ENCODE measurements at regions not wholly inside any gene's neighbourhood (a gene's known extent, or its start where the extent isn't known, plus 50 kb on each side); places are given as distances from the start of the nearest gene placed in this dataset.

- Histone ChIP-seq H3K4me1 (ENCODE audit: control insufficient read depth, insufficient read depth, low read length) (no peaks in the 10 kb centered on the region), H3K9me3 (ENCODE audit: control insufficient read depth, insufficient read depth, low read length) (no peaks in the 10 kb centered on the region), H3K27ac (ENCODE audit: low read length) (no peak overlapping the region), H3K36me3 (ENCODE audit: control insufficient read depth, insufficient read depth, low read length) (no peaks in the 10 kb centered on the region), H3K4me3 (ENCODE audit: low read length) (no peak overlapping the region), H3K27me3 (ENCODE audit: control insufficient read depth, insufficient read depth, low read length) (no peaks in the 10 kb centered on the region)
- Mint-ChIP-seq H3K27me3 (ENCODE audit: low read depth in 2 of 2) (no peaks in the 10 kb centered on the region), H3K9me3 (peaks cover 3 to 10% of the 10 kb centered on the region in 2 donors), H3K4me3 (no peak overlapping the region), H3K4me1 (no peaks in the 10 kb centered on the region), H3K27ac (no peak overlapping the region), H3K36me3 (no peaks in the 10 kb centered on the region)
- ATAC-seq (no peak), DNase-seq (no peak)
- 79% methylated on average over 3 of the region's 5 CpGs for WGBS (ENCODE audit: insufficient coverage)
- intact Hi-C loops (cut with micrococcal nuclease), result no loop called here
- TF ChIP-seq CTCF (IDR thresholded peaks at IDR 0.05), result no peak
These were observed 392.9 kb downstream of the GJA1 start for GRCh38 chr6:121828146-121828886.

GRCh38 chr6:121830736-121831135, 395.3 kb downstream of the GJA1 start:
- no peaks in the 10 kb centered on the region for H3K27me3 Mint-ChIP-seq (ENCODE audit: low read depth in 2 of 2)
- no peaks in the 10 kb centered on the region for H3K4me1 Mint-ChIP-seq
- no peak overlapping the region for H3K27ac Mint-ChIP-seq
- TF ChIP-seq CTCF (IDR thresholded peaks at IDR 0.05), result no peak
- Histone ChIP-seq H3K36me3 (ENCODE audit: control insufficient read depth, insufficient read depth, low read length) (no peaks in the 10 kb centered on the region), H3K27me3 (ENCODE audit: control insufficient read depth, insufficient read depth, low read length) (no peaks in the 10 kb centered on the region), H3K9me3 (ENCODE audit: control insufficient read depth, insufficient read depth, low read length) (no peaks in the 10 kb centered on the region), H3K27ac (ENCODE audit: low read length) (no peak overlapping the region), H3K4me1 (ENCODE audit: control insufficient read depth, insufficient read depth, low read length) (no peaks in the 10 kb centered on the region), H3K4me3 (ENCODE audit: low read length) (no peak overlapping the region)
- peaks cover 7% of the 10 kb centered on the region for H3K36me3 Mint-ChIP-seq
- H3K9me3 Mint-ChIP-seq, result peaks cover 14 to 19% of the 10 kb centered on the region in 2 donors
- no peak overlapping the region for H3K4me3 Mint-ChIP-seq
- ATAC-seq, result no peak
- DNase-seq, result no peak
- intact Hi-C loops (cut with micrococcal nuclease), result no loop called here
- WGBS (ENCODE audit: insufficient coverage), result 94% methylated on average over 1 of the region's 1 CpG

GRCh38 chr6:121835662-121836061, 400.2 kb downstream of the GJA1 start:
- Mint-ChIP-seq H3K36me3 (peaks cover 7% of the 10 kb centered on the region), H3K4me1 (peaks cover 5% of the 10 kb centered on the region in 2 donors), H3K4me3 (no peak overlapping the region), H3K9me3 (peaks cover 12 to 14% of the 10 kb centered on the region in 2 donors), H3K27ac (no peak overlapping the region), H3K27me3 (ENCODE audit: low read depth in 2 of 2) (no peaks in the 10 kb centered on the region)
- Histone ChIP-seq H3K9me3 (ENCODE audit: control insufficient read depth, insufficient read depth, low read length) (no peaks in the 10 kb centered on the region), H3K27ac (ENCODE audit: low read length) (no peak overlapping the region), H3K27me3 (ENCODE audit: control insufficient read depth, insufficient read depth, low read length) (no peaks in the 10 kb centered on the region), H3K4me3 (ENCODE audit: low read length) (no peak overlapping the region), H3K36me3 (ENCODE audit: control insufficient read depth, insufficient read depth, low read length) (no peaks in the 10 kb centered on the region), H3K4me1 (ENCODE audit: control insufficient read depth, insufficient read depth, low read length) (no peaks in the 10 kb centered on the region)
- DNase-seq (no peak), ATAC-seq (no peak)
- no peak for TF ChIP-seq CTCF (IDR thresholded peaks at IDR 0.05)
- intact Hi-C loops (cut with micrococcal nuclease), result no loop called here
- WGBS (ENCODE audit: insufficient coverage), result 87% methylated on average over 2 of the region's 2 CpGs
